ENCODE measurements at regions not wholly inside any gene's neighbourhood (a gene's known extent, or its start where the extent isn't known, plus 50 kb on each side); places are given as distances from the start of the nearest gene placed in this dataset.

DNA sequence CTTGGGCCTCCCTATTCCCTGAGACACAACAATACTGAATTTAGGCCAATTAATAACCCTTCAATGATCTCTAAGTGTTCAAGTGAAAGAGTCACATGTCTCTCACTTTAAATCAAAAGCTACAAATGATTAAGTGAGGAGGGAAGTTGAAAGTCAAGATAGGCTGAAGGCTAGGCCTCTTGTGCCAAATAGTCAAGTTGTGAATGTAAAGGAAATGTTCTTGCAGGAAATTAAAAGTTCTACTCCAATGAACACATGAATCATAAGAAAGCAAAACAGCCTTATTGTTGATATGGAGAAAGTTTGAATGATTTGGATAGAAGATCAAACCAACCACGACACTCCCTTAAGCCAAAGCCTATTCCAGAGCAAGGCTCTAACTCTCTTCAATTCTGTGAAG, 286.9 kb downstream of the MEIS1 start:
- TF ChIP-seq CTCF (conservative IDR thresholded peaks at IDR 0.05) = no peak
- H3K27ac ChIP-seq = no peak overlapping the region

DNA sequence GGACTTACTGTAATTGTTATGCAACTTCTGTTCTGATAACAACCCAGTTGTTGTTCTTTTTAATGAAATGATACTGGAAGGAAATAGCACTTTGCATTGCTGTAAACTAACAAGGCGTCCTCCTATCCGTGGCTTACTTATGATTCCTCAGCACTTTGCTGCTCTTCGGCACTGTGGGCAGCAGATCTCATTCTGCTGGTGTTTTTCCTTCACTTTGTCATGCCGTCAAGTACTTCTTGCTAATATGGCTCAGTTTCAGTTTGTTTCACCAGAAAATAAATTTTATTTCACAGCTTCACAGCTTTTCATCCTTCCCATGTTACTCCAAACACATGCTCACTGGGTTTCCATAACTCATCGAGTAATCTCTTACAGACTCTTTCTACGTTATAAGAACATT, 289.3 kb downstream of the MEIS1 start:
- no peak overlapping the region for H3K27ac ChIP-seq
- TF ChIP-seq CTCF (conservative IDR thresholded peaks at IDR 0.05) = no peak

DNA sequence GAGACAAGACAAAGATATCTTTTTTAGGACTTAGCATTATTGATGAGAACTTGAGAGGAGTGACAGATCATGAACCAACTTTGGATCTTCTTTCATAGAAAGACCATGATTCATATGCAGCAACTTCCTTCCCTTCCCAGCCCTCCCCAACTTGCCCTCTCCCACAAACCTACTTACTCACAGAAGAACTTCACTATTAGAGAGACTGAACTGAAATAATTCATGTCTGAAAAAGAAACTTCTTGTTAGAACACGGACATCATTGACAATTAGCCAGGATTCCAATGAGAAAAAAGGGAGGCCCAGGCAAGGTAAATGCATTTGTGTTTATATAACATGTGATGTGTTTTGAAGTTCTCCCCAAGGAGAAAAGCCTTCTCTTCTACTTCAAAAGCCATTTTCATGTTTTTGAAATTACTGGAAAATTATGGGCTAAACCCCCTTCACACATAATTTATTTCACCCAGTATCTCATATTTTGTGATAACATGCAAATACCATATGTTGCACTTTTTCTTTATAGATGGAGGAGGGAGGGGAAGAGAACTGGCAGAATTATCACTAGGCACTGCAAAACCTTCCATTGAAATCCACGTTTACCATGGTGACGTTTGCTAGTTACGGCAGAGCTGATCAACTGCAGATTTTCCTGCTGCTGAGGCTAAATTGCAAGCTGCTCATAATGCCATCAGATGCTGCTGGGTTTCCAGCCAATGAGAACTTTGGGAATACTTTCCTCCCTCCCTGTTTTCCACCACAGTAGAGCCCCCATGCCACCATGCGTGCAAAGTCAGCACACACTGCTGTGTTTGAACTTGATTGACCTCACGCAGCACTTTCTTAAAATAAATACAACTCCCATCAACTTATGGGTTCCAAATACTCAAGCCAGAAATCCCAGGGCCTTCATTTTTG, 294.7 kb downstream of the MEIS1 start:
- H3K27ac ChIP-seq = no peak overlapping the region
- TF ChIP-seq CTCF (conservative IDR thresholded peaks at IDR 0.05) = no peak

GRCh38 chr2:66730441-66730840, 295.5 kb downstream of the MEIS1 start:
- no peak for TF ChIP-seq CTCF (conservative IDR thresholded peaks at IDR 0.05)
- H3K27ac ChIP-seq = no peak overlapping the region

DNA sequence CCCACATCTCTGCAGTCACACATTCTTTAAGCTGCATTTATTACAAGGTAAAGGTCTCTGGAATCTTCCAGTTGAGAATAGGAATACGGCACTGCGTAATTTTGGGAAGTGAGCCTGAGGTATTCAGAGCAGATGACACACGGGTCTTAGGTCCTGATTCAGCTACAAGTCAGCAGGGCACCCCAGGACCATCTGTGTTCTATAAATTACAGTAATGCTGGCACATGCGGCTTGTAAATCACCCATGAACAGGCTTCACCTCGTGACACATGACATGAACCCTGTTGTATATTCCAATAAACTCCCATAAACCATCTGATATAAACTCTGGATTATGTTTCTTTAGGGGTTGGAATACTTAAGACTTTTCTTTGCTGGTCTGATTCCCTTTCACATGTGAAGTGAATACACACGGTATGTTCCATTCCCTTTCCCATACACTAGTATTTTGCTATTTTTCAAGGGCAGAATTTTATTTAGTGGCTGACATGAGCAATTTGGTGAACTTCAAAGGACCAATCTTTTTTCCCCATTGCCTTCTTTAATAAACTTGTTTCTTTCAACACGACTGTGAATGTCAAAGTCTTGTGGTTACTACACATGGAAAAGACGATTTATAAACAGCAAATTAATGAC, 298.6 kb downstream of the MEIS1 start:
- H3K27ac ChIP-seq = no peak overlapping the region
- TF ChIP-seq CTCF (conservative IDR thresholded peaks at IDR 0.05) = no peak

GRCh38 chr2:66748939-66749338, 314.0 kb downstream of the MEIS1 start:
- no peak overlapping the region for H3K27ac ChIP-seq
- no peak for TF ChIP-seq CTCF (conservative IDR thresholded peaks at IDR 0.05)

DNA sequence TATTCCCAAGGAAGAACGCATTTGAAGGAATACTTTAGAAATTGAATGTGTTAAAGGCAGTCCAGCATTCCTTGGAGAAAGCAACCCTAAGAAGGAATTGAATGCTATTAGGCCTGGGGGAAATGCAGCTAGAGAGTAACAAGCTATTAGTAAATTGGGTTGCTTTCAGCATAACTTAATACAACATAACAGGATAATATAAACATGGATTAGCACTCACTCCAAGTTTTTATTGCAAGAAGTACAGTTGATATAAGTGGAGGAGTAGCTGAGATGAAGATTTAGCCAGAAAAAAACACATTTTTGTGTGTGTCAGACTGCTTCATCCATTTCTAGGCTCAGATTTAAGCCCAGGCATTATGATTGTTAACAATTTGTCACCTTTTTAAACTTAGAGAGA, 314.6 kb downstream of the MEIS1 start:
- no peak for TF ChIP-seq CTCF (conservative IDR thresholded peaks at IDR 0.05)
- H3K27ac ChIP-seq = no peak overlapping the region

Data from VCaP (cell line).